ENCODE measurements at regions not wholly inside any gene's neighbourhood (a gene's known extent, or its start where the extent isn't known, plus 50 kb on each side); places are given as distances from the start of the nearest gene placed in this dataset.
A peak's percentile ranks its signal among the peaks of the same experiment; 100 is the strongest.
"Not testable (repeated sequence)": the region's sequence is repeated elsewhere in the genome, so short reads cannot be mapped to it uniquely, and the experiment has no call there.

DNA sequence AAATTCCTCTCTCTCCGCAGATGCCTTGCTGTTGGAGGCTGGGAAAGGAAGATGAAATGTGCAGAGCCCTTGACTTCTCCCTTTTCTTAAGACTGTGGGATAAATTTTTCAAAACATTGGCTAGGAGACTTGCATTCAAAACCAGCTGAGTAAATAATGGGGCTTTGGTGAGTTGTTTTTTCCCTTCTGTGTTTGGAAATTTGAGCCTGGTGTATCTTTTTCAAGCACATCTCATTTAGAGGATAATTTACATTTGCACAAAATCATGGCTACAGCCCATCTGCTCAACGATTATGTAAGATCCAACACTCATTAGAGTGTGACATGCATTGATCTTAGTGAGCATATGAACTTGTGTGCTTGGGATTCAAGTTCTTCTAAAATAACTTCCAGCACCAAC lies 112.1 kb upstream of the ATP8B1 start:
- no peak for DNase-seq

- no peak for DNase-seq
Measured at GRCh38 chr18:57913686-57914085, 110.6 kb upstream of the ATP8B1 start.

DNA sequence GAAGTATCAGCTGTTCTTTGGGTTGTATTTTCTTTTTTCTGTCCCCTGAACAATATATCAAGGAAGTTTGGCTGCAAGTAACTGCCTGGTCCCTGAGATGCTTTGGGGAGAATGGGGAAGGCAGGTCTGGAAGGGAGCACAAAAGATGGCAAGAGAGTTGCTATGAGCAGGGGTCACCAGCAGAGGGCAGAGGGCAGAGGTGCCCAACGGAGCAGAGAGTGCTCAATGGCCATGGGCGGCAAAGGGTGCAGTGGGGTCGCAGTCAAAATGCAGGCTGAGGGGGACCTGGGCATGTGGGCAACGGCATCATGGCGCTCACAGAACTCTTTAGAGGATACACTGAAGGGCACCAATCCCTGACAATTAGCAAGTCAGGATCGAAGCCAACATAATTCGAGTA lies 107.7 kb upstream of the ATP8B1 start:
- peak in 1 of 3 donors; percentile 25 for DNase-seq

DNA sequence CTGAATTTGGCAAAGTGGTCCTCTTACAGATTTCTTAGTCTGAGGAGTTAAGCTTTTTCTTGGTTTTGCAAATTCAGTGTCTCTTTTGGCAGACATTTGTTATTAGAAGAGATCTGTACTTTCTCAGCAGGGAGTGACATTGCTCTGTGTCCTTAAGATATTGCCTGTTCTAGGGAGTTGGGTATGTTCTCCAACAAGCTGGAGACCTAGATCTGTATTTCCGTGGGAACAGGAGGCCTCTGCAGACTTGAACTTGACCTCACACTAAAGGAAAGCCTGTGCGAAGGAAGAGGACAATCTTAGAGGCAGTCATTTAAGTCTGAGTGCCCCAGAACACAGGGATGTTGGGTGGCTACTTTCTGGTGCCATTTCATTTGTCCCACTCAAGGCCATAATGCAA lies 107.0 kb upstream of the ATP8B1 start:
- no peak for DNase-seq

- DNase-seq = no peak
Measured at GRCh38 chr18:57909620-57910019, 106.5 kb upstream of the ATP8B1 start.

- no peak for DNase-seq
Measured at GRCh38 chr18:57908092-57908491, 105.0 kb upstream of the ATP8B1 start.

DNA sequence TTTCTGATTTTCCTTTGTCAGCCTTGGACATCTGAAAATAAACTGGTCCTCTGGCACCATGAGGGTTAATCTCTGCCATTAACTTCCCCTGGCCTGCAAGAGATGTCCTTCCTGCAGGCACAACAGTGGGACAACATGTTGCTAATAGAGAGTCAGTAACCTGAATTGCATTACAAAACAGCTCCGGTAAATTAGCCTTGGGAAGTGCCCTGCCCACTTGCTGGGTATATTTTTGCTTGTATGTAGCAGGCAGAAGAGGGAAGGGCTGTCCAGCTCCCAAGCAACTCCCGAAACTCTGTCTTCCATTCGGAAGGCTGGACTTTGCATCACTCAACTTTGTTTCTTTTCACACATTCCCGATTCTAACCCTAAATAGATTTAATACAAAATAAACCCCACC lies 104.4 kb upstream of the ATP8B1 start:
- DNase-seq = no peak

- DNase-seq = no peak
Measured at GRCh38 chr18:57906852-57907251, 103.7 kb upstream of the ATP8B1 start.

DNA sequence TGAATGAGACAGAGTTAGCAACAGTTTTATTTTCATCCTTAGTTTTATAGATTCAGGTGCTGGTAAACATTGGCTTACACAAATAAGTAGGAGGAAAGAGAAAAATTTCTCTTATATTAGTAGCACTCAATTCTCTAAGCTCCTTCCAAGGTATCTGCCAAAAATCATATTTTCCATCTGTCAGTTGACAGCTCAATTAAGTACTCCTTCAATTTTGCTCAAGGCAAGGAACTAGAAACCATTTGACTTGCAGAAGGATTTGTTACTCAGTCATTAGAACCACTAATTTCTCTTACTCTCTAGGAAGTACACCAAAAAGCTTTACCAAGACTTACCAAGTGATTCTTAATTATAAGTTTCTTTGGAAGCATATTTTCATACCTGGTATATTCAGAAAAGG lies 101.4 kb upstream of the ATP8B1 start:
- no peak for DNase-seq

DNA sequence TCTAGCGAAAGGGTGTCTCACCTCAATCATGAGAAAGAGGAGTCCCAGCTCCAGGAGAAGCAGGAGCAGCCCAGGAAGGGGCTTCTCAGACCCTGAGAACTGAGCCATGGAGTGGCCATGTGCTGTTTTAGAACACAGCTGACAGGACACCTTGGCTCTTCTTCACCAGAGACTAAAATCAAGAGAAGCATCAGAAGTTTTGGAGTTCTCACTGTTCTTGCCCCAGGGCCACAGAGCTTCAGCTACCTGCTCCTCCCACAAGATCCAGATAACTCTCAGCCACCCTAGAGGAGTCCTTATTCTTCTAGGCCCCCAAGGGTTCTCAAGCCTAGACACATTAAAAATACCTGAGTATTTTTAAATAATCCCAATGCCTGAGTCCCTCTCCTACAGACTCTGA lies 99.6 kb upstream of the ATP8B1 start:
- DNase-seq = no peak

GRCh38 chr18:57901825-57902589 lies 98.9 kb upstream of the ATP8B1 start:
- DNase-seq = no peak

DNA sequence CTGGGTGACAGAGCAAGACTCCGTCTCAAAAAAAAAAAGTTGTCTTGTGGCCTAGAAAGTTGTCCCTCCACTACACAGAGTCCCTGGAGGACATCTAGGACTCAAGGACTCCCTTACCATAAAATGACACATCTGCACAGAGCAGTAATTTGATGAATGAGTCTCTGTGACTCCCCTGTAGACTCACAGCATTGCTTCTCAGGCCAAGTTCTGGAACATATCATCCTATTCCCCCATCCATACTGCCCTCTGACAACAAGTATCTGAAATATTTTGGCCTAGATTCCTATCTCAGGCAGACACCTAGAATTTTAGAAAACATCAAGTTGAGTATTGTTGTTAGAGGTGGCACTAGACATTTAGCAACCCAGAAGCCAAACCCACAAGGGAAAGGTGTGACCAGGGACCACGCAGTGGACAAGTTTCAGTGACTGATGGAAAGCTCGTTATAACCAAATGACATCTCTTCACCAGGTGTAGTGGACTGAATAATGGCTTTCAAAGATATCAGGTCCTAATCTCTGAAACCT lies 97.9 kb upstream of the ATP8B1 start:
- DNase-seq = no peak

GRCh38 chr18:57898506-57899124 lies 95.5 kb upstream of the ATP8B1 start:
- DNase-seq = peak in 1 of 3 donors; percentile 17

DNA sequence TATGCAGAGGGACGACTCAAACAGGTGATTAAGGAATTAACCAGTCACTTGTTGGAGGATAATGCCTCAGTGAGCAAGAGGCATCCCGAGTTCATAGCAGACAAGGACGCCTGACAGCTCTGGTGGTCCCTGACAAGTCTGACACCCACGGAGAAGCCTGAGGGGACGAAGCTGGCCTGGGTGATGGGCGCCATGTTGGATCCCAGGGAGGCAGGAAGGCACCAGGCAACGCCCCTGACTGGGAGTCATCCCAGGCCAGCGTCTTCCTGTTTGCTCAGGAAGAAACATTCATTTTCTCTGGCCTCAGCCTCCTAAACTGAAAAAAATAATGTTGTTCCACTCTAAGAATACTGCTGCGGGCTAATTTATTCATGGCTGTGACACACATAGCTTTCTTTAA lies 92.1 kb upstream of the ATP8B1 start:
- no peak for DNase-seq

DNA sequence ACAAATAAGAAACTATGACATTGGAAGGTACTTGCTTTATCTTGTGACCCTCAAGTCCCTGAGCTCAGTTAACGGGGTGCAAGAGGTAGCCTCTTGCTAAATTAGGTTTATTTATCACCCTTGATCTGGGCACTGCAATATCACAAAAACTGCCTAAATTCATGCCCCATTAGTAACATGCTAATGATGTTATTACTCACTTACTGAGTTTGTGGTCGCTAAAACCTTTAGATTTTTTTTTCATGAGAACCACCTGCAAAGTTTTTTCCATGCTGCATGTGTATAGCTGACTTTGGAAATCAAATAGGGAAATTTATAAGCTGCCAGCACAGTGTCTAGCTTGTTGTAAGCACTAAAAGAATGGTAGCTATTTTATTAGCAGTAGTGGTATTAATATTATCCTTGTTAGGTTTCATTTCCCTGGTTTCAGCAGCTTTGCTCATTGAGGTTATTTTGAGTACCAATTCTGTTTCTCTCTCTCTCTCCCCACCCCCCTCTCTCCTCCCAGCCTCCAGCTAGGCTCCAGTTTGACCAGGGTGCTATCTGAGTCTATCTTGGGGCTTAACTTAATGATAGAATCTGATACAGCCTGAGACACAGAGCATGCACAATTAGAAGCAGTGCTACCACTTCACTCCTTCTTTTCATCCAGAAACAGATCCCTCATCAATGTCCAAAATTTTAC lies 88.7 kb upstream of the ATP8B1 start:
- no peak for DNase-seq

- DNase-seq = no peak
Measured at GRCh38 chr18:57890266-57890665, 87.2 kb upstream of the ATP8B1 start.

DNA sequence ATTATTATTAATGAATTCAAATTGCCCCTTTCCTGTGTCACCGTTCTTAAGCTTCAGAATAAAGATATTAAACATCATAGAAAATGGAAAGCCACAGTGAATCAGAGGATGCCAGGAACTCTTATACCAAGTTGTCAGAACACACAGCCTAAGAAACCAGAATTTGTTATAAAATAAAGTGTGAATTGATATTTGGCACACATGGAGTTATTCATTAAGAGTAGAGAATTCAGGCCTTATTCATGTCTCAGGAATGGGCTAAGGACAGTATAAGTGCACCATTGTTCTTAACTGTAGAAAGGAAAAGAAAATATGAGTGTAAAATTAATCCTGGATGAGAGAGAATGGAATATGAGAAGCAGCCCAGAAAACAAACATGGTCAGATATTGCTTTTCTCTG lies 86.7 kb upstream of the ATP8B1 start:
- no peak for DNase-seq

GRCh38 chr18:57887543-57888383 lies 84.6 kb upstream of the ATP8B1 start:
- no peak for DNase-seq

DNA sequence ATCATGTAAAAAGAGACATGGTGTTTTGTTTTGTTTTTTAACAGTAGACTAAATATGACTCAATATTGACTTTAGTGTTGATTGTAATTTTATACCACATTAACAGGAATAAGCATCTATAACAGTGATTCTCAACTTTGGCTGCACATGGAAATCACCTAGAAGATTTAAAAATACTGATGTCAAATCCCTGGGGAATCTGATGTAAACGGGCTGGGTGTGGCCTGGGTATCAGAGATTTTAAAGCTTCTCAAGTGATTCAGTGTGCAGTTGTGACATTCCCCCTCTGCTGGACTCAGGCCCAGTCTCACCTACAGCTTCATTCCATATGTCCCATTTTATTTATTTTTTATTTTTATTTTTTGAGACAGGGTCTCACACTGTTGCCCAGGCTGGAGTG lies 82.8 kb upstream of the ATP8B1 start:
- no peak for DNase-seq

DNA sequence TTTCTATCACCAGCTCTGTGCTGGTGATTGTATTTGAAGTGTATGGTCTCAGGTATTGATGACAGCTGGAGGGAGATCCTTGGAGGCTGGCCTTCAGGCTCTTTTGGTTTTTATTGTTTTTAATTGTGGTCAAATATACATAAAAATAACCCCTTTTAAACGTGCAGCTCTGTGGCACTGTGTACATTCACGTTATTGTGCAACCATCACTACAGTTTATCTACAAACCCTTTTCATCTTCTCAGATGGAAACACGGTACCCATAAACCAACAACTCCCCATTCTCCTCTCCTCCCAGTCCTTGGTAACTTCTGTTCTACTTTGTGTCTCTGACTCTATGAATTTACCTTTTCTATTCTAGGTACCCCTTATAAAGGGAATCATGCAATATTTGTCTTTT lies 79.3 kb upstream of the ATP8B1 start:
- DNase-seq = no peak

GRCh38 chr18:57881818-57882413 lies 78.8 kb upstream of the ATP8B1 start:
- peak; percentile 77 to 83 (median 80) for DNase-seq

- DNase-seq = not testable (repeated sequence)
Measured at GRCh38 chr18:57879924-57880323, 76.8 kb upstream of the ATP8B1 start.

GRCh38 chr18:57869221-57869620 lies 66.1 kb upstream of the ATP8B1 start:
- no peak for DNase-seq

Data from suppressor macrophage treated with lipopolysaccharide for 1 hour (primary cell).